ENCODE measurements at regions not wholly inside any gene's neighbourhood (a gene's known extent, or its start where the extent isn't known, plus 50 kb on each side); places are given as distances from the start of the nearest gene placed in this dataset.

- DNase-seq (no peak), ATAC-seq (ENCODE audit: low FRiP score in 2 of 2) (no peak)
- Histone ChIP-seq H3K4me1 (no peaks in the 10 kb centered on the region), H3K27me3 (peaks cover 0 to 3% (median 0%) of the 10 kb centered on the region in 4 donors), H3K27ac (no peak overlapping the region), H3K4me3 (no peak overlapping the region), H3K36me3 (no peaks in the 10 kb centered on the region), H3K9me3 (peaks cover 0 to 7% (median 0%) of the 10 kb centered on the region in 4 donors)
- 46 to 52% methylated on average over 5 of the region's 5 CpGs for WGBS, 2 donors
- TF ChIP-seq CTCF (IDR thresholded peaks at IDR 0.05) (no peak), EP300 (IDR thresholded peaks at IDR 0.05) (no peak), POLR2AphosphoS5 (IDR thresholded peaks at IDR 0.05) (no peak), POLR2A (IDR thresholded peaks at IDR 0.05) (no peak)
Measured at GRCh38 chr15:97076011-97076410, 745.5 kb downstream of the NR2F2 start.

DNA sequence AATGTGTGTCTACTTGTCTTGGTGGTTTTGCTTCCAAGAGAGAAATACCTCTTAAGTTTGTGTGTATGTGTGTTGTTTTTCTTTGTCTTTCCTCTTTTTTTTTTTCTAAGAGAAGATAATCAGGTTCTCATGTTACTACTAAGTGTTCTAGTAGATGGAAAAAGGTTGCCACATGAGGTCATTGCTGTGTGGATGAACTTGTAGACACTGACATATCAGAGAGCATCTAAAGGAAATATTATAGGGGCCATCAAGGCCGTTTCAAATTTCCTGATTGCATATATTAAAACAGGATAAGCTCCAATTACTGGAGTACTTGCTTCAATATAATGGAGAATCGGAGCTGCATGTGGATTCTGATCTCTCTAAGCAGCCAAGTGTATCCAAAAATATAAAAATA is 747.5 kb downstream of the NR2F2 start:
- Histone ChIP-seq H3K27me3 (peaks cover 0 to 3% (median 0%) of the 10 kb centered on the region in 4 donors), H3K9me3 (peaks cover 0 to 7% (median 0%) of the 10 kb centered on the region in 4 donors), H3K4me3 (no peak overlapping the region), H3K4me1 (no peaks in the 10 kb centered on the region), H3K36me3 (no peaks in the 10 kb centered on the region), H3K27ac (no peak overlapping the region)
- 61 to 62% methylated on average over 2 of the region's 2 CpGs for WGBS, 2 donors
- no peak for TF ChIP-seq POLR2A (IDR thresholded peaks at IDR 0.05)
- ATAC-seq (ENCODE audit: low FRiP score in 2 of 2) (no peak), DNase-seq (no peak)

DNA sequence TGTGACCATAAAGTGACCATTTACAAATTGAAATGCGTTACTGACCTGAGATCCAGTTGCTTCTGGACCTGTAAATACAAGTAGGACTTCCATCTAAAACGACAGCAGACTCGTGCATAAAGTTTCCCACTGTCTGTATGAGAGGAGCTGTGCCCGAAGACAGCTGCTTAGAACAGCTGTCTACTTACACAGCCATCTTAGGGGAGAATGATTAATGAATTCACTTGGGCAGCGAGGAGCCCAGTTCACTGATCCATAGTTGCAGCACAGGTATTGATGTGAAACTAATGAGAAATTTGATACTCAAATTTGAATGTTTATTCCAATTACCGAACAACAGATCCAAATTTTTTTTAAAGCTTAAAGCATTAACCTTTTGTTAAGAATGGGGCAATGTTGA is 748.1 kb downstream of the NR2F2 start:
- DNase-seq (no peak), ATAC-seq (ENCODE audit: low FRiP score in 2 of 2) (no peak)
- no peak overlapping the region for H3K4me3 ChIP-seq
- H3K4me1 ChIP-seq, result no peaks in the 10 kb centered on the region
- H3K27me3 ChIP-seq, result peaks cover 0 to 3% (median 0%) of the 10 kb centered on the region in 4 donors
- TF ChIP-seq POLR2AphosphoS5 (IDR thresholded peaks at IDR 0.05) (no peak), EP300 (IDR thresholded peaks at IDR 0.05) (no peak), POLR2A (IDR thresholded peaks at IDR 0.05) (no peak), CTCF (IDR thresholded peaks at IDR 0.05) (no peak)
- H3K9me3 ChIP-seq, result peaks cover 0 to 7% (median 0%) of the 10 kb centered on the region in 4 donors
- no peak overlapping the region for H3K27ac ChIP-seq
- no peaks in the 10 kb centered on the region for H3K36me3 ChIP-seq
- WGBS, 2 donors, result 55 to 61% methylated on average over 6 of the region's 6 CpGs

- no peaks in the 10 kb centered on the region for H3K9me3 ChIP-seq
- H3K27me3 ChIP-seq, result peaks cover 0 to 3% (median 0%) of the 10 kb centered on the region in 4 donors
- no peaks in the 10 kb centered on the region for H3K36me3 ChIP-seq
- no peaks in the 10 kb centered on the region for H3K4me1 ChIP-seq
- 66 to 77% methylated on average over 6 of the region's 6 CpGs for WGBS, 2 donors
- ATAC-seq (ENCODE audit: low FRiP score in 2 of 2), result no peak
- no peak overlapping the region for H3K27ac ChIP-seq
- DNase-seq, result no peak
- no peak overlapping the region for H3K4me3 ChIP-seq
- no peak for TF ChIP-seq POLR2A (IDR thresholded peaks at IDR 0.05)
- TF ChIP-seq POLR2AphosphoS5 (IDR thresholded peaks at IDR 0.05), result no peak
- TF ChIP-seq EP300 (IDR thresholded peaks at IDR 0.05), result no peak
- TF ChIP-seq CTCF (IDR thresholded peaks at IDR 0.05), result no peak
Measured at GRCh38 chr15:97081666-97082226, 751.2 kb downstream of the NR2F2 start.

DNA sequence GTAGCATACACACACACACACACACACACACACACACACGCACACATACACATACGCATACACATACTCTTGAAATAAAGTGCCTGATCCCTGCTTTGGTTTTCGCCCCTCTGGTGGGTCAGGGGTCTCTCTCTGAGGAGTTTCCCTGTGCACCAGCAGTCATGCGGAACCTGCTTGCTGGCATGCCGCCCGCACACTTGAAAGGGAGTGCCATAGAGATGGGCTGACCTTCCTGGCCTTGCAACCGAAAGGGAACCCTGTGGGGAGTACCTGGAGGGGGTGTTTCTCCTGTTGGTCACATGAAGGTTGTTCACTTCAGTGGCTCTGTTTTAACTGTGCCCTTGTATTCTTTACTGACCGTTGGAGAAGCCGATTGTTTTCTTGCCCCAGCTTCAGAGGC is 752.3 kb downstream of the NR2F2 start:
- no peak for ATAC-seq (ENCODE audit: low FRiP score in 2 of 2)
- no peak for DNase-seq
- Histone ChIP-seq H3K4me3 (no peak overlapping the region), H3K4me1 (no peaks in the 10 kb centered on the region), H3K27me3 (peaks cover 0 to 3% (median 0%) of the 10 kb centered on the region in 4 donors), H3K36me3 (no peaks in the 10 kb centered on the region), H3K27ac (no peak overlapping the region), H3K9me3 (no peaks in the 10 kb centered on the region)
- WGBS, 2 donors, result 74 to 83% methylated on average over 9 of the region's 9 CpGs
- no peak for TF ChIP-seq POLR2A (IDR thresholded peaks at IDR 0.05)
- no peak for TF ChIP-seq EP300 (IDR thresholded peaks at IDR 0.05)
- no peak for TF ChIP-seq POLR2AphosphoS5 (IDR thresholded peaks at IDR 0.05)
- no peak for TF ChIP-seq CTCF (IDR thresholded peaks at IDR 0.05)
